ENCODE measurements at regions not wholly inside any gene's neighbourhood (a gene's known extent, or its start where the extent isn't known, plus 50 kb on each side); places are given as distances from the start of the nearest gene placed in this dataset.

DNA sequence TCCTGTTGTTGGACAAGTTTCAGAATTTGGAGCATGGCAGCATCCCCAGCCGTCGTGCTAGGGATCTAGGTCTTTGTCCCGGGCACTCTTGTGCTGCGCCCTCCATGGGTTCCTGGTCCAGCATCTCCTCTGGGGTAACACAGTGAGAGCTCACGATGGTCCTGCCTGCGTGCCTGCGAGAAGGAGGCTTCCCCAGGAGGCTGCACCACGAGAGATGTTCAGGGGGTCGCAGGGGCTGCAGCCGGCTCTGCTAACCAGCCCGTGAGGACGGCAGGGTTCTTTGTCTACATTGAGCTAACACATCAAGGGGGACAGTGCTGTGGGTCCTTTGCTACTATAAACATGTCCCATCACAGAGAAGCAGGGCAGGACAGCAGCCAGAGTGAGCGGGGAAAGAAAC is 103.9 kb upstream of the SOX1 start:
- TF ChIP-seq POLR2A (IDR thresholded peaks at IDR 0.05): no peak
- TF ChIP-seq, protein P1, sequence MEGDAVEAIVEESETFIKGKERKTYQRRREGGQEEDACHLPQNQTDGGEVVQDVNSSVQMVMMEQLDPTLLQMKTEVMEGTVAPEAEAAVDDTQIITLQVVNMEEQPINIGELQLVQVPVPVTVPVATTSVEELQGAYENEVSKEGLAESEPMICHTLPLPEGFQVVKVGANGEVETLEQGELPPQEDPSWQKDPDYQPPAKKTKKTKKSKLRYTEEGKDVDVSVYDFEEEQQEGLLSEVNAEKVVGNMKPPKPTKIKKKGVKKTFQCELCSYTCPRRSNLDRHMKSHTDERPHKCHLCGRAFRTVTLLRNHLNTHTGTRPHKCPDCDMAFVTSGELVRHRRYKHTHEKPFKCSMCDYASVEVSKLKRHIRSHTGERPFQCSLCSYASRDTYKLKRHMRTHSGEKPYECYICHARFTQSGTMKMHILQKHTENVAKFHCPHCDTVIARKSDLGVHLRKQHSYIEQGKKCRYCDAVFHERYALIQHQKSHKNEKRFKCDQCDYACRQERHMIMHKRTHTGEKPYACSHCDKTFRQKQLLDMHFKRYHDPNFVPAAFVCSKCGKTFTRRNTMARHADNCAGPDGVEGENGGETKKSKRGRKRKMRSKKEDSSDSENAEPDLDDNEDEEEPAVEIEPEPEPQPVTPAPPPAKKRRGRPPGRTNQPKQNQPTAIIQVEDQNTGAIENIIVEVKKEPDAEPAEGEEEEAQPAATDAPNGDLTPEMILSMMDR (IDR thresholded peaks at IDR 0.05): no peak
